NT2/D1 (cell line): ENCODE measurements at regions not wholly inside any gene's neighbourhood (a gene's known extent, or its start where the extent isn't known, plus 50 kb on each side); places are given as distances from the start of the nearest gene placed in this dataset.

Experiments
- SUZ12 ChIP-seq: IDR thresholded peaks from 2 replicates; pipeline ENCODE4 v1.6.1; 2011; ENCODE audit not compliant: insufficient read length, insufficient read depth; ENCODE audit errors: extremely low read depth
- YY1 ChIP-seq: IDR thresholded peaks from 2 replicates; pipeline ENCODE4 v1.6.1; 2011; ENCODE audit not compliant: insufficient read length, insufficient read depth
- ZNF274 ChIP-seq: IDR thresholded peaks from 2 replicates; pipeline ENCODE4 v1.6.1; 2011; ENCODE audit warnings: mild to moderate bottlenecking, low read depth, low read length

DNA sequence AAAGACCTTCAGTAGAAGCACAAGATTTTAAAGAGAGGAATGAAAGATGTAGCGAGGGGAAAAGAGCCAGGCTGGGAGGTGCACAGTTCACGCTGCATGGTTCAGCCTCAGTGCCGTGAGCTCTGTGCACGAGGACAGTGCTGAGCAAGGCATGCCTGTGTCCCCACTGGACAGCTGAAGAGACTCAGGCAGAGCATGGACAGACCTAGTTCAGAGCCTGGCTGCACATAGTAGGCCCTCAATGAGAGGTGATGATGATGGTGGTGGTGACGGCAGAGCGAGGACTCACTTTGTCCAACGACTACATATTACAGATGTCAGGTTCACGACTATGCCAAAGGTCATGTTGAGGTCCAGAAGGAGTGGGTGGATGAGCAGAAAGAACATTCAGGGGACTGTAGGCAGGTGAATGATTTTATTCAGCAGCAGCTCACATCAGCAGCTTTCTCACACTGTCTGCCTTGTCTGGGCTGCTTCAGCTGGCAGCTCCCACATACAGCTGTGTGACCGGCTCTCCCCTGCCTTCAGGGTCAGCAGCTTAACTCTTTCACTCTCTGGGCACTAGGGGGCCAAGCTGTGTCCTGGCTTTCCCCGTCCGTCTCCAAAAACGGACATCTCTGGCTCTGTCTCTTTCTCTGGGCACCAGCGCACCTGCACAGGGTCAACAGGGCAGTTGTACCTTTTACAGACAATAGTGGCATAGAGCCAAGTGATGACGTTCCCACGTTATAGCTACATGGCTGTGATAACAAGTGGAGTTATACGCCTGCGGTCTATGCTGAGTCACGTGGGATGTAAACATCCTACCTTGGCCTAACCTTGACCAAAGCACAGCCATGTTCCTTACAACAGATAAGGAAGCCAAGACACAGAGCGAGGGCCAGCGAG is 83.4 kb upstream of the KCNK12 start:
- no peak for TF ChIP-seq SUZ12
- TF ChIP-seq YY1: no peak
- TF ChIP-seq ZNF274: no peak
